ENCODE measurements at regions not wholly inside any gene's neighbourhood (a gene's known extent, or its start where the extent isn't known, plus 50 kb on each side); places are given as distances from the start of the nearest gene placed in this dataset.
"Not testable (repeated sequence)": the region's sequence is repeated elsewhere in the genome, so short reads cannot be mapped to it uniquely, and the experiment has no call there.

- not testable (repeated sequence) for TF ChIP-seq POLR2A (IDR thresholded peaks at IDR 0.05; ENCODE audit: low read length); GATA1 (IDR thresholded peaks at IDR 0.05; ENCODE audit: low read depth, low read length)
These were observed 511.6 kb downstream of the ZPLD1 start for GRCh38 chr3:102946445-102946844.
